ENCODE measurements at regions not wholly inside any gene's neighbourhood (a gene's known extent, or its start where the extent isn't known, plus 50 kb on each side); places are given as distances from the start of the nearest gene placed in this dataset.
A peak's percentile ranks its signal among the peaks of the same experiment; 100 is the strongest.

- H3K4me2 ChIP-seq: no peak overlapping the region
- ATAC-seq (no peak), FAIRE-seq (no peak), DNase-seq (ENCODE audit: low read depth in 1 of 2, low spot score in 1 of 2) (no peak)
- POLR2A ChIA-PET: no interaction called here
- H3K4me1 ChIP-seq: no peaks in the 10 kb centered on the region
- no peak overlapping the region for H3K4me3 ChIP-seq
- H3K27ac ChIP-seq: no peak overlapping the region
- CTCF ChIA-PET: no interaction called here
- TF ChIP-seq RARB (CRISPR knock-in tag; IDR thresholded peaks at IDR 0.05) (no peak), ZSCAN20 (CRISPR knock-in tag; IDR thresholded peaks at IDR 0.05) (no peak), JUNB (IDR thresholded peaks at IDR 0.05) (no peak), TFCP2L1 (CRISPR knock-in tag; IDR thresholded peaks at IDR 0.05) (no peak), HOXA7 (CRISPR knock-in tag; IDR thresholded peaks at IDR 0.05) (no peak), CBX2 (IDR thresholded peaks at IDR 0.05; ENCODE audit: borderline replicate concordance, low read depth) (no peak), ESRRA (IDR thresholded peaks at IDR 0.05; ENCODE audit: borderline replicate concordance, low read length) (no peak), MYC (IDR thresholded peaks at IDR 0.05; ENCODE audit: borderline replicate concordance, low read length) (no peak), ELK1 (IDR thresholded peaks at IDR 0.05; ENCODE audit: low read depth, low read length) (no peak), MAX (IDR thresholded peaks at IDR 0.05) (no peak), TP53 (CRISPR knock-in tag; IDR thresholded peaks at IDR 0.05) (no peak), PBX3 (IDR thresholded peaks at IDR 0.05) (no peak)
- no peaks in the 10 kb centered on the region for H3K9me3 ChIP-seq
These were observed 365.3 kb upstream of the TEX13C start for GRCh38 chrX:124954402-124954801.

- ATAC-seq: no peak
- no peaks in the 10 kb centered on the region for H3K9me3 ChIP-seq
- FAIRE-seq: no peak
- POLR2A ChIA-PET: interaction anchor here (0.6 kb wide), 1 partner anchor 21 kb away, joined by 10 read pairs; no protein-coding TSS in a partner anchor
- H3K27ac ChIP-seq: no peak overlapping the region
- CTCF ChIA-PET: no interaction called here
- H3K4me1 ChIP-seq: no peaks in the 10 kb centered on the region
- H3K4me3 ChIP-seq: no peak overlapping the region
- no peak overlapping the region for H3K4me2 ChIP-seq
- 2% methylated on average over 2 of the region's 2 CpGs for WGBS (ENCODE audit: missing lambda C conversion rate)
- peak; percentile 81 for TF ChIP-seq MAFK (IDR thresholded peaks at IDR 0.05; ENCODE audit: partially characterized antibody)
- no peak for TF ChIP-seq E2F6 (IDR thresholded peaks at IDR 0.05; ENCODE audit: borderline replicate concordance, low read depth)
- TF ChIP-seq CBX2 (IDR thresholded peaks at IDR 0.05; ENCODE audit: borderline replicate concordance, low read depth): no peak
- no peak for TF ChIP-seq ZSCAN20 (CRISPR knock-in tag; IDR thresholded peaks at IDR 0.05)
- no peak for TF ChIP-seq BCL3 (IDR thresholded peaks at IDR 0.05)
- no peak for DNase-seq (ENCODE audit: low read depth in 1 of 2, low spot score in 1 of 2)
These were observed 359.2 kb upstream of the TEX13C start for GRCh38 chrX:124960454-124960853.

GRCh38 chrX:124963717-124964116 lies 356.0 kb upstream of the TEX13C start, which contains the start of gene TENM1:
TENM1 (minus strand) TSS chrX:124963817.
- 4% methylated on average over 2 of the region's 2 CpGs for WGBS (ENCODE audit: missing lambda C conversion rate)
- Histone ChIP-seq H3K4me1 (no peaks in the 10 kb centered on the region), H3K4me3 (no peak within 1 kb of the TSS), H3K9me3 (no peaks in the 10 kb centered on the region), H3K27ac (no peak within 1 kb of the TSS), H3K4me2 (no peak within 1 kb of the TSS)
- CTCF ChIA-PET: interaction anchor here (0.5 kb wide), 1 partner anchor 500 kb away, joined by 3 read pairs; no protein-coding TSS in a partner anchor
- no peak for TF ChIP-seq EP300 (IDR thresholded peaks at IDR 0.05)
- TF ChIP-seq MYC (IDR thresholded peaks at IDR 0.05; ENCODE audit: borderline replicate concordance, low read length): no peak
- TF ChIP-seq POLR2A (IDR thresholded peaks at IDR 0.05; ENCODE audit: low read length): no peak
- TF ChIP-seq ATOH8 (CRISPR knock-in tag; IDR thresholded peaks at IDR 0.05; ENCODE audit: low read depth): no peak
- no peak for TF ChIP-seq BCL3 (IDR thresholded peaks at IDR 0.05)
- no peak for TF ChIP-seq FOSL2 (IDR thresholded peaks at IDR 0.05)
- TF ChIP-seq FOSL2 (CRISPR knock-in tag; IDR thresholded peaks at IDR 0.05): no peak
- TF ChIP-seq KDM1A (IDR thresholded peaks at IDR 0.05; ENCODE audit: low read depth): no peak
- TF ChIP-seq ESRRA (IDR thresholded peaks at IDR 0.05; ENCODE audit: borderline replicate concordance, low read length): no peak
- no peak for TF ChIP-seq MAFK (IDR thresholded peaks at IDR 0.05; ENCODE audit: partially characterized antibody)
- no peak for TF ChIP-seq SREBF2 (IDR thresholded peaks at IDR 0.05)
- no peak for TF ChIP-seq ELK1 (IDR thresholded peaks at IDR 0.05; ENCODE audit: low read depth, low read length)
- no peak for TF ChIP-seq USF2 (IDR thresholded peaks at IDR 0.05)
- POLR2A ChIA-PET: no interaction called here
- no peak for FAIRE-seq
- DNase-seq (ENCODE audit: low read depth in 1 of 2, low spot score in 1 of 2): no peak
- ATAC-seq: no peak

Data from A549 (cell line).